HEK293 (cell line): ENCODE measurements at regions not wholly inside any gene's neighbourhood (a gene's known extent, or its start where the extent isn't known, plus 50 kb on each side); places are given as distances from the start of the nearest gene placed in this dataset.
"Not testable (repeated sequence)": the region's sequence is repeated elsewhere in the genome, so short reads cannot be mapped to it uniquely, and the experiment has no call there.

ENCODE experiments used
- ZNF391 ChIP-seq: fragments of 450-650 bp; formaldehyde crosslinking; IDR thresholded peaks from 2 replicates; pipeline ENCODE4 v1.5.1; 2016; ENCODE audit warnings: low read depth, missing biosample characterization, missing genetic modification characterization, borderline replicate concordance
- ZNF530 ChIP-seq: fragments of 450-650 bp; formaldehyde crosslinking; IDR thresholded peaks from 2 replicates; pipeline ENCODE4 v1.5.1; 2016; ENCODE audit warnings: low read depth, missing biosample characterization, missing genetic modification characterization
- ZNF555 ChIP-seq: fragments of 450-650 bp; formaldehyde crosslinking; conservative IDR thresholded peaks from 2 replicates; pipeline ENCODE4 v1.5.1; 2017; ENCODE audit warnings: missing biosample characterization, mild to moderate bottlenecking, missing genetic modification characterization, inconsistent platforms

DNA sequence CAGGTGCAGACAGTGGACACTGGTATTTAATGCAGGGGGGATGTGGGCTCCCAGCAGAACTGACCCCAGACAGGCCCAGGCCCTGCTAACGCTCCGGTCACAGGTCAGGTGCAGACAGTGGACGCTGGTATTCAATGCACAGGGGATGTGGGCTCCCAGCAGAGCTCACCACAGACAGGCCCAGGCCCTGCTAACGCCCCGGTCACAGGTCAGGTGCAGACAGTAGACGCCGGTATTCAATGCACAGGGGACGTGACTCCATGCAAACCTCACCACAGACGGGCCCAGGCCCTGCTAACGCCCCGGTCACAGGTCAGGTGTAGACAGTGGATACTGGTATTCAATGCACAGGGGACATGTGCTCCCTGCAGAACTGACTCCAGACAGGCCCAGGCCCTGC, 98.0 kb downstream of the SHOX start:
- TF ChIP-seq ZNF391, ZNF530, ZNF555 (tag by site-specific recombination): not testable (repeated sequence)
